Eye (tissue), 1 donor: ENCODE measurements at regions not wholly inside any gene's neighbourhood (a gene's known extent, or its start where the extent isn't known, plus 50 kb on each side); places are given as distances from the start of the nearest gene placed in this dataset.

ENCODE experiments used
- DNase-seq: peaks from one replicate; pipeline ENCODE4 v3.0.0-alpha.2; 2015

DNA sequence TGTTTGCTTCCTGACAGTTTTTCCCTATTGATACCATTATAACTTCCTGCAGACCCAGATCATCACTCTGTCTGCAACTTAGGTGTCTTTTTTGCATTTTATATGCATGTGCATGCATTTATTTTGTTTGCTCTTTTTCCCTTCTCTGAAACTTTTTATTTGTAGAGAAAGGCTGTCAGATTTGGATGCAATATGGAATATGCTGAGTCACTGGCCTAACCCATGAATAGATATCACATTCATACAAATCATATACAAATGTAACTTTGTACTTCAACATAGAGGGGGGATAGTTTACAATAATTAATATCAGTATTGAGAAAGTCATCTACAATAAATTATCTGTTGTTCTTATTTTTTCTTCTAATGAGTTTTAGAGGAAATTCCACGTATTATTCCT lies 1465.0 kb downstream of the EFNB2 start:
- DNase-seq, result no peak

DNA sequence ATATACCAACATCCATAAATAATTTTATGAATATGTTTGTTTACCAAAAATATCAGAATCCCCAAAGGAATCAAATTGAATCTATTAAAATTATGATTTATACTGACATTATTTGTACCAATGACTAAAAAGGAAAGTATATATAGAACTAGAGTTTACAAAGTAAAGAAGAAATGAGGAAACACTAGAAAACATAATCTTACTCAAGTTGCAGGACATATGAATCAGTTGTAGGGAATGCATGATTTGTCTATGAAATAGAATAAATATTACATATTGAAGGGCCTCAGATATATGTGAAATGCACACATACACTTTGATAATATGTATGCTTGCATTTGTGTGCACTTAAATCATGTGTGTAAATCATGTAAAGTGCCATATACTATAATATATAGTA lies 1466.4 kb downstream of the EFNB2 start:
- DNase-seq, result no peak

DNA sequence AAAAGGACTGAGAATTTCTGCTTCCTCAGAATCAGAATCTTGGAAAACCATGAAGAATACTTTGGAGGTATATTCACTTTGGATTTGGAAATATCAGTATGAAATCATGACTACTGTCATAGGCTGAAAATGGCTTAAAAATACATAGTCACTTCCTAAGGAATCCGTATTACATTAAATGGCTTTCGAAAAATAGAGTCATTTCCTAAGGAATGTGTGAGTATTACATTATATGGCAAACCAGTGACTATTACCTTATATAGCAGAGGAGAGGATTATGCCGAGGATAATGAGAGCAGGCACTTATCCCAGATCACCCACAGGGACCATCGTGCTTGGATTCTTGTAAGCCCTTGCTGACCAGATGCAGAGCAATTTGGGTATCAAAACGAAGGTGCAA lies 1471.8 kb downstream of the EFNB2 start:
- no peak for DNase-seq

DNA sequence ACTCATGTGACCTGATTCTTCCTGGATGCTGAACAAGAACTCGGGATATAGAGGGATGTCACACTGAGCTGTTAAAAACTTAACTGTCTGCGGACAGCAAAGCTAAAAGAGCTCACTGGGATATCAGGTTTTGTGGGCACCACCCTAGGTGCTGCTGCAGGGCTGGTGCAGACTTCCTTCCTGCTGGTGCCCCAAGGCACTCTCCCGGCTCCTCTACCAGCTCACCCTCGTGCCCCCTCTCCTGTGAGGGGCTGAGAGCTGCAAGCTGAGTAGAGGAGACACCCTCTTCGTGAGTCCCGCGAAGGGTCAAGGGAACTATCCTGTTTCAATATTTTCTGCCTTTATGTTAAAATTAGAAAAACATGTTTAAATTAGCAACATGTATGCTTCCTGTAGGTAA lies 1475.7 kb downstream of the EFNB2 start:
- DNase-seq, result no peak

DNA sequence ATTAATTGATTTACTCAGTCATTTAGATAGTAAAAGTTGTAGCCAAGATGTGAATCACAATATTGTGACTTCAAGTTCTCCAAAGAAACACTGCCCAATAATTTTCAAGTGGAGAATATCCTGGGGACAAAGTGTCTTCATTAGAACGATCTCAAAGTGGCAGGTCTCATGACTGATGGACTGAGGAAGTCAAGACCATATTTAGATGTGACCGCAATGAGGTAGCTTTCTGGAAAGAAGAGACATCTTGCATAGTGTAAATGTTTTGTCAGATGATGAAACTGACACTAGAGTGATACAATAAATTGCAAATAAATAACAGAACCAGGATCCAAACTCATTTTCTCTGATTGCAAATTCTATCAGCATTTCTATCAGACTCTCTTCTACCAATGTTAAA lies 1476.9 kb downstream of the EFNB2 start:
- no peak for DNase-seq

DNA sequence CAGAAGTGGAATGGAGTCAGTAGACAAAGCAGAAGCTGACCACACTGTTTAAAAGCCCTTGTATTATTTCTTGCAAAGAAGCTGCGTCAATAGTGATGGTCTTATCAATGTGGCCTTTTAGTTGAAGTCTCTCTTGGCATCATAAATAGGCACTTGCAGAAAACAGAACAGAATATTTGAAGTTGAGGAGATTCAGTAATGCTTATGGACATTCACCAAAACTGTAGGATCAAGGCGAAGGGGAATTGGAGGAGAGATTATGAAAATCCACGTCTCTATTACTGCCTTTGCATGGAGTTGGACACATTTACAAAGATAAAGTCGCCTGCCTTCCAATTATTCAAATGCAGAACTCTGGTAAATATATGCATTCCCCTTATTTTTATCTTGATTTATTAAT lies 1482.8 kb downstream of the EFNB2 start:
- DNase-seq, result no peak

DNA sequence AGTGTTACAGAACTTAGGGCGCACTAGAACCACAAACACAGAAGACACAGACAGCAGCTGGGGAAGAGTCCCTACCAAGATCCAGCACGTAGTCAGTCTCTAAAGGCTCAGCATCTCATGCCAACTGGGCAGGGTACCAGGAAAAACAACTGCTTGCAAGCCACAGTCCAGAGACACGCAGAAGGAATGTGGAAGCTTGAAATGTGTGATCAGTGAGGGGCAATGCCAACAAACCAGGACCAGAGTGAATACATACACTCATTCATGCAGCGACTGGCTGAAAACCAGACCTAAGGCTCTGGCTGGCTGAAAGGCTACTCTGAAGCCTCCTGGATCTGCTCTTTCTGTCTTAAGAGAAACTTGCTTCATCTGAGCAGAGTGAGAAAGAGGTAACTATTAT lies 1484.8 kb downstream of the EFNB2 start:
- no peak for DNase-seq

DNA sequence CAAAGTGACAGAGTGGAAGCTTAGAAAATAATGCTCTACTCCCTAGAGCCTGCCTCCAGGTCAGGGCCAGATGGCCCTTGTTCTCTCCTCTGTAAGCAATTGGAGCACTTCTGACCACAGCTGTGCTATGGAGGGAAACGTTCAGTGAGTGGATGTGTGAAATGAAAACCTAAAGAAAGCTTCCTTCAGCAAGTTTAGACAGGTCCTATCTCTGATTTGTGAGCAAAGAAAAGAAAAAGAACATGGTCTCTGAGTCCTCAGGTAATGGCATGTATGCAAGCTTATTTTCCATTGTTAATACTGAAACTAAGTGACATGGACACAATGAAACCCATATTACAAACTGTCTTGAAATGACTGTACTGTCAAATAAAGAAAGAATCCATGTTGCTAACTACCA lies 1486.8 kb downstream of the EFNB2 start:
- peak; percentile 56 for DNase-seq

DNA sequence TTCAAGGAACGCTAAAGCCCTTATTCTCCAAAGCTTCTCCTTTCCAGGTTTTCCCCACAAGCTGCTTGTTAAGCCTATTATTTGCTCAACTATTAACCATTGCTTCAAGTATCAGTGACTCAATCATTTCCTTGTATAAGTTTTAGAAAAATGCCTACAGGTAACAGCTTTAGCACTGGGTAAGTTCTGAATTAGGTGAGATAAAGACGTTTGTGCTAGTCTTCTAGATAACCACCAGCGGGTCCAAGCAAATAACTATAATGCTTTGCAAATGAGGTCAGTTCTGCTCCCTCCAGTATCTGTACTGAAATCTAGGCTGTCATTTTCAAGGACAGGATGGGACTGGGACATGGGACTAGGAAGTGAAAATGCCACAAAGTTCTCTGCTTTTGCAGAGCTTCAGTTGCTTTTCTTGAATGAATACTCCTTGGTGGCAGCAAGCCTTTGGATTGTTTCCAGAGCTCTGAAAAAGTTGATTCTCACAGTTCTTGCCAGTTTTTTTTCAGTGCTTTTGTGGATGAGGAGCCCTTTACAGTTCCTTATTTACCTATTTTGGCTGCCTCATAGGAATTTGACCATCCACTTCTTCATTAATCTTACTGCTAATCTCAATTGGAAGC lies 1487.7 kb downstream of the EFNB2 start:
- DNase-seq, result no peak

DNA sequence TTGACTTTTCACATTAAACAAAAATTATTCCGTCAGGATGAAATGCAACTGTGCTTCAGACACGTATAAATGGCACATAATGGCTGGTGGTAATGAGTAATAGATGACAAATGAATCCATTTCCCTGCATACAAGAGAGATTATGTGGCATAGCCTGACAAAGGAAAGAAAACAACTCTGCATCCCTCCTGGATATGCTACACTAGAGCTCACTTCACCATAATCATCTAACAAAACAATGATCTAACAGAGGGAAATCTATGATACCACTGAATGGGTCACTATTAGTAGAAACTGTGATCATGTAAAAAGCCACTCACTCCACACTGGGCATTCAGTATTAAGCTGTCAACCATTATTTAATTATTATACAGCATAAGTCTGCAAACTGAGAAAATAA lies 1498.4 kb downstream of the EFNB2 start:
- DNase-seq, result no peak

DNA sequence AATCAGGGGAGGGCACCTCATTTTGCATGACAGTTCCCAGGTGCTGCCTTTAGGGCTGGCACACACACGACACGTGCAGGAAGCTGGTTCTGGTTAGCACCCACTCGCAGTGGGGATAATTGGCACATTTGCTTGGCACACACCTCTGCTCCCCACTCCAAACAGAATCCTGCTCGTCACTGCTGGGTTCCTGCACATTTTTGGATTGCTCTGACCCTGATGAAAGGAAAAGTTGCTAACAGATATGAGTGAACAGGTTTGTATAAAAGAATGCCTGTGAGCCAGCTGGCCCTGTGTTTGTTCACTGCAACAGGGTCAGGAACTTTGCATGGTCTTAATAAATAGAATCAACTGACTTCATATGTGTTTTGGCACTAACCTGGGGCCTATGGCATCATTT lies 1500.4 kb downstream of the EFNB2 start:
- no peak for DNase-seq

DNA sequence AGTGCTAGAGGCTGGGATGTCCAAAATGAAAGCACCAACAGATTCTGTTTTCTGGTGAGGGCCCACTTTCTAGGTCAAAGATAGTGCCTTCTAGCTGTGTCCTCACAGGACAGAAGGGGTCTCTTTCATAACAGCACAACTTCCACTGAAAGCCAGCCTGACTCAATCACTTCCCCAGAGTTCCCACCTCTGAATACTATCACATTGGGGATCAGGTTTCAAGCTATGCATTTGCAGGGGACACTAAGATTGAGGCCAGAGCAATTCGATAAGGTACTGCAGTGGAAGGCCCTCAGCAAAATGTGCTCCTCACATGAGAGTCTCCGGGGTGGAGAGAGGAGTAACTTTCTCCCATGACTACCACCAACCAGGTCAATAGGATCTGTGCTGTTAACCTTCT lies 1501.5 kb downstream of the EFNB2 start:
- DNase-seq, result no peak

DNA sequence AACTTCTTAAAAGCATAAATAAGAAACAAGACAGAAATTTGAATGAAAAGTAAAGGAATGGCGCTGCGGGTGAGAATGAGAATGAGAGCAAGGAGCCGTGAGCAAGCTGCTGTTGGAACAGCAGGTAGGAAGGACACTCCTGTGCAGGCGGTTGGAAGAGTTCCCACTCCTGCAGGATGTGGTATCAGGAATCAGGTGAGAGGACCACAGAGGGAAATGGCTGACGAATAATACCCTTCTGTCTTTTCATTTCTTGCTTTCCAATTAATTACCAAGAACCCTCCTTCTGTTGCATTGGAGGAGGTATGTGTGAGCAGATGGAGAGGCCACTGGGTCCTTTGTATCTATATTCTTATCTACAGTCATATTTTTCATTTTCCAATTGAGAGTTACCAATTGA lies 1504.2 kb downstream of the EFNB2 start:
- no peak for DNase-seq

DNA sequence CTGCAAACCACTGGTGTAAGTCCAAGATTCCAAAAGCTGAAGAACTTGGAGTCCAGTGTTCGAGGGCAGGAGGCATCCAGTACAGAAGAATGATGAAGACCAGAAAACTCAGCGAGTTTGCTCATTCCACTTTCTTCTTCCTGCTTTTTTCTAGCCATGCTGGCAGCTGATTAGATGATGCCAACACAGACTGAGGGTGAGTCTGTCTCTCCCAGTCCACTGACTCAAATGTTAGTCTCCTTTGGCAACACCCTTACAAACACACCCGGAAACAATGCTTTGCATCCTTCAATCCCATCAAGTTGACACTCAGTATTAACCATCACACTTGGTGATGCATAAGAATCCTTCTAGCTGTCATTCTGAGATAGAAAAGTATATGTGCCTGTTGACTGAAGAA lies 1504.6 kb downstream of the EFNB2 start:
- DNase-seq, result no peak

DNA sequence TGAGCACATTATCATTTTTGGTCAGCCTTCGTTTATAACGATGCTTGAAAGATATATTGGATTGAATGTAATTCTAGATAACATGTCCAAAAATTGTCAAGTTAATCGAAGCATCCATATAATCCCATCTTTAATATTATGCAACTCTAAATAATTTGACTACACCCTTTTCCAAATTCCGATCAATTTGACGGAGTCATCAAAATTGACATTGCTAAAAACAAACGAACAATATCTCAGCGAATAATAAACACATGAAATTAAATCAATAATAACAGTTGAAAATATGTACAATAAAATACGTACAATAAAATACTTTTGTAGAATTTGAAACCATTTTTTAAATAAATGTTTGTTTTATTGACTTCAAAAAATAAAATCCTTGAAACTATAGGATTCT lies 1516.4 kb downstream of the EFNB2 start:
- DNase-seq, result no peak

DNA sequence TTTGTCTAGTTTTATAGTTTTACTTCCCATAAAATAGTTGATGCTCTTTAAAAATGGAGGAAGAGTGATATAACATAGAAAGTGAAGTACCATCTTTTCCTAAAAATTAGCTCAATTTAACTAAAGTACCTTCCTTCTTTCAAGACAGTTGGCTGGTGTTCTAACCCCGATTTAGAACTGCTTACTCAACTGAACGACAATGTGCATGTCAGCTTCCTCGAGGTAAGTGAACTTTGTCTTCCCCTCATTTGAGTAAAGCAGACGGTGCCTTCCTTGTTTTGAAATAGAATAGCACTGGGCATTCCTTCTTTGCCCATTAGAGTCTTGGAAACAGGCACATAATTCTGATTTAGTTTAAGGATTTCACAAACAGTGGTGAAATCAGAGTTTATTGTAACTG lies 1519.2 kb downstream of the EFNB2 start:
- no peak for DNase-seq

DNA sequence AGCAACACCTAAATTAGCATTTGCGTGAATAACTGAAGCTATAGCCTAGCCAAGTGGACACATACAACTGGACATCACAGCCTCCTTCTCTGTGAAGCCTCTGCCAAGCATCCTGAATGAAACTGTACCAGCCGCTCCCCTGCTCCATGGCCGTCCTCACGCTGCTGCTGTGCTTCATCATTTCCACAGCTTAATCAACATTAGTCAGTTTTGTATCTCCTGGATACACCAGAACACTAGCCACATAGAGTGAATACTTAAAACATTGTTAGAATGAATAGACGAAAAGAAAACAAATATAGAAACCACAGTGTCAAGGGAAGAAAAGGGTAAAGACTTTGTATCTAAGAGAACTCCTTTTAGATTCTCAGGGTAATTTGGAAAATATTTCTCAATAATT lies 1526.9 kb downstream of the EFNB2 start:
- no peak for DNase-seq

DNA sequence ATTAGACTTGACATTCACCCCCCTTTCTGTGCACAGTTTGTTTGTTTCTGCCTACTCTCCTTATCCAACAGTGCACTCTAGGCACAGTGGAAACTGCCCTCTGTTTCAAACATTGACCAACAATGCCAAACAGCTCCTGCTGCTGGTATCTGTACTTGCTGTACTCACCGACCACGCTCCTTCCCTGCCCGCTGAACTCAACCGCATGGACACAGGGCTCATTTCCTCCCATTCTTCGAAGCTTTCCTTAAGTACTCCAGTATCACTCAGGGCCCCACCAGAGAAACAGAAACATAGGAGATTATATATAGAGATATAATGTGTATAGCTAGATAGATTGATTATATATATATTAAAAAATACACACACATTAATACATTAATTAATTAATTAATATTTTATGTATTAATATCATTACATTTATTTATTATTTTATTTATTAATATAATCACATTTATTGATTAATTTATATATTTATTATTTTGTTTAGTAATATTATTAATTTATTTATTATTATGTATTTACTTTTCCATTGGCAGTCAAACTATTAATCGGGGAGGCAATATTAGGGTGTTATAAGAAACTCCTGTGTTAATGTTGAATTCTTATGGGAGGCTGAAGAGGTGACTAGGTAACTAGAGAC lies 1528.2 kb downstream of the EFNB2 start:
- no peak for DNase-seq

DNA sequence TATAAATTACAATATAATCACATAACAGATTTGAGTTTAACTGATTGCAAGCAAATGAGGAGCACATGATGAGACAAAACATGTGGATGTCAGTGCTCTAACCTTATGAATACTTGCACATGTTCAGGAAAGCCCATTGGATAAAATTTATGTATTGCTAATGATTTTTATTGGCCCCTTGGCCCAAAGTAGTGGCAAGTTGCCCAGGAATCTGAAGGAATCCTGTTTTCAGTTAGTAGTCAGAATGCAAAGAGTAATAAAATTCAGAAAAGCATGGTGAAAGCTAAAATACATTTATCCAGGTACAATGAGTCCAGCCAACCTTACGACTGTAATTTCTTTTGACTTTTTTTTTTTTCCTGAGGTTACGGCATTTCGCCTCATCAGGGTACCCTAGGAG lies 1539.4 kb downstream of the EFNB2 start:
- DNase-seq, result peak; percentile 21

DNA sequence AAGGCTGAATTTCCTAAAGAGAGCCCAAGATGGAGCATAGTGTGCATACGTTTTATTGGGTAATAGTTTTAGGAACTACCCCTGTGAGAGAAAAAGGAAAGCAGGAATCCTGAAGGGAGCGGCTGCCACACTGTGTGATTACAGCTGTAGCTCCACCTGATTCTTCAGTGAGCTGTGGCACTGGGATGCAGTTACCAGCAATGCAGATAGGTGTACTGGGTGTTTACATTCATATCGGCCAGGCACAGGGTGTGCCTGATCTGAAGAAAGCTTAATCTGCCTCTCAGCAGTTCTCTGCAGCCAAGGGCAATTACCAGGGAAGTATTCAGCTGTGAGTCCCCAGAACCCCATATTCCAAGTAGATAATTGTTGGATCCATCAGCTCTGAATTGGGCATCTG lies 1541.8 kb downstream of the EFNB2 start:
- no peak for DNase-seq

DNA sequence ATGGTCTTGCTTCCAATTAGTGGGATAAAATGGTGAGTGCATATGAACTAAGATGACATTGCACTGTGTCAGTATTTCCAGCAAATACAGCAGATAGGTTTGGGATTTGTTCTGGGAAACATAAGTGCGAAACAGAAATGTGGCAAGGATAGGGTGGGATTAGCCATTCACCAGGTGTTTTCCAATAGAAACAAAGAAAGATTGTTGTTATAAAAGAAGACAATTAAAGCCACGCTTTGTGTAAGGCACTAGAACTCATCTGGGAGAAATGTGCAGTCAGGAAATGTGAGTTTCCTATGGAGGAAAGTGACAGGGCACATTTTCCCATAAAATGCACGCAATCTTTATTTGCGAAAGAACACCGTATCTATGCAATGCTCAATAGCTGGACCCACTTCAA lies 1547.8 kb downstream of the EFNB2 start:
- DNase-seq, result no peak

DNA sequence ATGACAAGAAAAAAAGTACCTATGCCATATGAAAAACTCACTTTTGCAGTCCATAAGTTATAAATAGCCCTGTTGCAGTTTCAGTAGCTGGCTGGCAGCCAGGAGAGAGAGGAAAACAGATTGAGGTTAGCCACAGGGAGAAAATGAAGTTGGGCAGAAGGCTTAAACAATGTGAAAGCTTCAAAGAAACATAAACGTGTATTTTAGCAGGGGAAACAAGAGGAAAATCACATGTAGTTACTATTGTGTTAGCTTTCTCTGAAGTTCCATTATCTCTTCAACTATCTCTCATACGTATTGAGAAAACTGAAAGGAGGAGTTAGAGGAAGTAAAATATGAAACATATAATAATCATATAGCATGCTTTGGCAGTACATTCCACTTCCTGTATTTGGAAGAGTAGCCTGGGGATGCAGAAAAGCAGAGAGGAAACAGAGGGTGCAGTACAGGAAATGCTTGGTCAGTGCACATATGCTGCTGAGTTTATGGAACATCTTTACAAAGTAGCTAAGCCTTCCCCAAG lies 1551.1 kb downstream of the EFNB2 start:
- peak; percentile 60 for DNase-seq

DNA sequence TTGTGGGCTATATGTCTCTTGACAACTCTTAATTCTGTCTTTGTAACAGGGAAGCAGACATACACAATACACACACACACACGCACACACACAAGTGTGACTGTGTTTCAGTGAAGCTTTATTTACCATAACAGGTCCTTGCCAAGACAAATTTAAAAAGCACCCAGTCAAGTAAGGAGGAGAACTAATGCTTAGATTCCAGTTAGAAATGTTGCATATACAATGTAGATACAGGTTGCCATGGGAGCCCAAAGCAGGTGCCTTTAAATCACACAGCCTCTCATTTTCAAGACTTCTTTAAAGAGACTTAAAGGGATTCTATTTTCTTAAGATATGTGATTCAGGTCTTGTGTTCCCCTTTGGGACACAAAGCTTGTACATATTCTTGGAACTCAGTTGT lies 1551.9 kb downstream of the EFNB2 start:
- no peak for DNase-seq

DNA sequence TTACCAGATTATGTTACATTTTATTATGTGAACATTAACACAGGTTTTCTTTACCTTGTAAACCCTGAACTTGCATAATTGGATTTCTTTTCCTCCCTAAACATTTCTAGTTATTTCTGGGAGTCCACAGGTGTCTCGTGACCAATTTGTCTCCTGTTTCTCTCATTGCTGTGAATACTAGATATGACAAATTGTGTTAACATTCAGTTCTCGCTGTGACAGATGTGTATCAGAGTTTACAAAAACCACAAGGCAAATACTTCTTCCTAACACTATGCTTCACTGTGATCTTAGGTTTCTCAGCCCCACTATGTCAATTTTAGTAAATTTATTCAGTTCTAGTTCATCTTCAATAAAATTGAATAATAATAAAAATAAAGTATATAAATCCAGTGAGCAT lies 1554.9 kb downstream of the EFNB2 start:
- DNase-seq, result no peak
